ENCODE measurements at regions not wholly inside any gene's neighbourhood (a gene's known extent, or its start where the extent isn't known, plus 50 kb on each side); places are given as distances from the start of the nearest gene placed in this dataset.

DNA sequence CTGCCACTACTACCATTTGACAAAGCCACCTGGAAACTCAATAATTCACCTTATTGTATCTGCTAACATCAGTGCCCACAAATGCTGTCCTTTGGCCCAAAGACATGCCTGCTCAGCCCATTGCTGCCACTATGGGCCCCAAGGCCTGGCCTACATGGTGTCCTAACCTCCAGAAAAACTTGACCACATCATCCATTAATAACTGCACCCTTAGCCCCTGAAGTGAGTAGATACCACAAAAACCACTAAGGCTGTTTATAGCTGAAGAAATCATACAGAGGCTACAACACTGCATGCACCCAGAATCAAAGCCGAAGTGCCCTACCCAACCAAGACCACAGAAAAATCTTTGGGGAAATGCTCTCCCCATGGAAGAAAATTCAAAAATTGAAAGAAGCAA lies 932.8 kb upstream of the SLITRK6 start:
- no peak for DNase-seq (ENCODE audit: low read depth in 2 of 2)

DNA sequence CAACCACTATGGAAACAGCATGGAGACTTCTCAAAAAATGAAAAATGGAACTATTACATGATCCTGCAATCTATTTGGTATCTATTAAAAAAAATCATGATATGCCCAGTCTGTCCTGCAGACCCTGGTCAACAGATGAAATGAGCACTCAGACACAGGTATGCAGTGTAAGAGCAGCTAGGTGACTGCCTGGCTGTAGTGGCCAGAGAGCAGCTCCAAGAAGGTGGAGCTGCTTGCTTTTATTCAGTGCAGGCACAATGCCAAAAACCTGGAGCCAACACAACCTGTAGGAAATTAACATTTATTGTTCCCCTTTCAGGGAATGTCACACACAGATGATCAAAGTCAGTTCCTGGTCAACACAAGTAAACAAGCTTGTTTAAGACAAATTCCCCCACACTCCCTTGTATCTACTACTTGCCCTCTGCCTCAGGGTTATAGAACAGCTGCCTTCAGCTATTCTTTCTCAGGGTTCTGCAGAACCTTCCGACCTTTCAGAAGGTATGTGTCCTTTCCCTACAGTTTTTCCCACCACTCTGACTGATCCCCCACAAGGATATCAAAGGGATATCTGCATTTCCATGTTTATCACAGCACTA lies 933.7 kb upstream of the SLITRK5 start:
- DNase-seq (ENCODE audit: low read depth in 2 of 2): no peak

- no peak for DNase-seq (ENCODE audit: low read depth in 2 of 2)
These were observed 929.3 kb upstream of the SLITRK5 start for GRCh38 chr13:86741762-86742285.

DNA sequence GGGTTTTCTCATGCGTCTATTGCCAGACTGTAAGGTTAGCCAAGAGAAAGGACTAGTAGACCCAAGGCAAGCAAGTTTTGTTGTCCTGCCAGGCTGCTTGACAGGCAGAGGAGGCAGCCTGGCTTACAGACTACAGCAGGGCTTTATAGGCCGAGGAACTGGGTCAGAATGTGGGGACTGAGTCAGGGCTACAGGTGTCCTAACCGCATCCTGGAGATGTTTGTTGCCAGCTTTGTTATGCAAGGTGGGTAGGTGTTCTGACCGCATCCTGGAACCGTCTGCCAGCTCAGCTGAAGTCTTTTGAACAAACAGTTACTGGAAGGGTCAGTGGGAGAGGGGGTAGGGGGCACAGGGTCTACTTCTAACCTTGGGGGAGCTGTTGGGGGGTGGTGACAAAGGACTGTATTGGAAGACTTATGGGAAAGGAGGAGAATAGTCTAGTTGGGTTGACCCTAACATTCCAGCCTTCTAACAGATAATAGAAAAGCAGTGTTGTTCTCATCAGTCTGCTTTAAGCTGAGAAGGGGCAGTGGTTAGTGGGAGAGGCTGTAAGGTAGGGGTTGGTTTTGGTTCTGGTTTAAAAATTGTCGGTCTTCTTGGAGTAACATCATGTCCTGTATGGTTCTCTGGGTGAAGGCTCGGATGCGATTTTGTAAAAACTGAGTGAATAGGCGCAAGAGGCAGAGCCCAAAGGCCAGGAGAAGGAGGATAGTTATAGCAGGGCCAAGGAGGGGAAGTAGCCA lies 913.8 kb upstream of the SLITRK5 start:
- no peak for DNase-seq (ENCODE audit: low read depth in 2 of 2)

DNA sequence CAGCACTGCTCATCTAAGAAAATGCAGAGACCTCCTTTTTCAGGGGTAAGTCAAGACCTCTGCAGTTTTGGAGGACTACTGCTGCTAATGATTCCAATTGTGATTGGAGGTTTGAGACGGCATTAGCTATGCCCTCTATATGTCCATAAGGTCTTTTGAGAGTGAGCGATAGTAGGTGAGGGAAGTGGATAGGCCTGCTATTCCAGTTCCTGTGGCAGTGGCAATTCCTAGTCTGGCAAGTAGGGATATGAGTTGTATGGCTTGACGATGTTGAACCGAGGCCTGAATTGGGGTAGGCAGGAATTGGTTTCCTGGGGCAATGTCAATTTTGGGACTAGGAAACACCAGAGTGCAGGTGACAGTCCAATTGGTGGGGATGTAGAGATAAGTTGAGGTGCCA lies 913.1 kb upstream of the SLITRK5 start:
- no peak for DNase-seq (ENCODE audit: low read depth in 2 of 2)

DNA sequence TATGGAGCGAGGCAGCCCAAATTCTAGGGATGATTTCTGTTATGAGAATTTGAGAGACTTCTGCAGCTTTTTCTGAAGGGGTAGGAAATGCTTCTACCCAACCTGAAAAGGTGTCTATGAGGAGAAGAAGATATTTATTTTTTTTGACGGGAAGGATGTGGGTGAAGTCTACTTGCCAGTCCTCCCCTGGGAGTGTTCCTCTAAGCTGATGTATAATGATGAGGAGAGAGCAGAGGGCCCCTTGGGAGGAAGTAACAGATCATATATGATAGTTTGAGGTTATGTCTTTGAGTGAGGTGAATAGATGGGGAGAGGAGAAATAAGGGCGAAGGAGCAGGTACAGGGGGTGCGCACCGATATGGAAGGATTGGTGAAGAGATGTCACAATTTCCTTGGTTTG lies 910.6 kb upstream of the SLITRK5 start:
- no peak for DNase-seq (ENCODE audit: low read depth in 2 of 2)

DNA sequence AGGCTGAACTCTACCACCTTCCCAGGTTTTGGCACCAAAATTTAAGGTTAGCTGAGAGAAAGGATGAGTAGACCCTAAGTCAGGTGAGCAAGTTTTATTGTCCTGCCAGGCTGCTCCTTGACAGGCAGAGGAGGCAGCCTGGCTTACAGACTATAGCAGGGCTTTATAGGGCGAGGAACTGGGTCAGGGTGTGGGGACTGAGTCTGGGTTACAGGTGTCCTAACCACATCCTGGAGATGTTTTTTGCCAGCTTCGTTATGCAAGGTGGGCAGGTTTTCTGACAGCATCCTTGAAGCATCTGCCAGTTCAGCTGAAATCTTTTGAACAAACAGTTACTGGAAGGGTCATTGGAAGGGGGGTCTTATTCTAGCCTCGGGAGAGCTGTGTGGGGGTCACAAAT lies 905.7 kb upstream of the SLITRK5 start:
- DNase-seq (ENCODE audit: low read depth in 2 of 2): no peak

DNA sequence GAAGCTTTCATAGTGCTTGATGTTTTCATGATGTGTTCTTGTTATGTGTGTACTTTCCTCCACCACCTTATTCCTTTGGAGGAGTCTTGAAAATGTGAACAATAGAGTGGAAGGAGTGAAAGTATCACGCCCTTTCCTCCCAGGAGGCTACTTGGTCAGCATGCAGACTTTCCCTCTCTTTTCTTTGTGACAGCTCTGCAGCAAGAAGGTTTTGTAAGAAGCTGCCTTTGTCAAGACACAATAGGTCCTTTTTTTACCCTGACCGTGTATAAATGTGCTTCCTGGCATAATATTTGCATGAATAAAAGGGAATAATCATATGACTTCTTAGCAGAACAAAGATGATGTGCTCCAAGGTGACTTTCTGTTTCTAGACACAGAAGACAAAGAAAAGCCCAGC lies 882.6 kb upstream of the SLITRK5 start:
- DNase-seq (ENCODE audit: low read depth in 2 of 2): no peak

GRCh38 chr13:86792153-86792651 lies 879.0 kb upstream of the SLITRK5 start:
- no peak for DNase-seq (ENCODE audit: low read depth in 2 of 2)

GRCh38 chr13:86795858-86796257 lies 875.3 kb upstream of the SLITRK5 start:
- no peak for DNase-seq (ENCODE audit: low read depth in 2 of 2)

DNA sequence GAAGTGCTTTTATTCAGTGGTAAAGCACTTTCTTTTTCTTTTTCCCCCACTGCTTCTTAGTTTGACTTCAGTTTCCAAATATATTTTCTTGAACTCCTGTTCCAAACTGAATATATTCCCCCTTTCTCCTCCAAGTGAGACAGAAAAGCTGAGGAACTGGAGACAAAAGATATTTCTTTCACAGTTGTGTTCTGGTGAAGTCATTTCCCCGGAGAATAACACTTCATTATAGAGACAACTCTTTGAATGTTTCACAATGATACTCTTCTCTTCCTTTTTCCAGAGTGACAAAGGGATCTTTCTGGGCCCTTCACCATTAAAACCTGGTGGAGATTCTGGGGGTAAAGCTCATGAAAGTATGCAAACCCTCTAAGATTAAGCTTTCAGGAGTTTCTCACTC lies 860.8 kb upstream of the SLITRK5 start:
- no peak for DNase-seq (ENCODE audit: low read depth in 2 of 2)

- no peak for DNase-seq (ENCODE audit: low read depth in 2 of 2)
These were observed 858.0 kb upstream of the SLITRK5 start for GRCh38 chr13:86813198-86813597.

- DNase-seq (ENCODE audit: low read depth in 2 of 2): no peak
These were observed 845.8 kb upstream of the SLITRK5 start for GRCh38 chr13:86825410-86825809.

GRCh38 chr13:86826232-86826631 lies 844.9 kb upstream of the SLITRK5 start:
- DNase-seq (ENCODE audit: low read depth in 2 of 2): no peak

DNA sequence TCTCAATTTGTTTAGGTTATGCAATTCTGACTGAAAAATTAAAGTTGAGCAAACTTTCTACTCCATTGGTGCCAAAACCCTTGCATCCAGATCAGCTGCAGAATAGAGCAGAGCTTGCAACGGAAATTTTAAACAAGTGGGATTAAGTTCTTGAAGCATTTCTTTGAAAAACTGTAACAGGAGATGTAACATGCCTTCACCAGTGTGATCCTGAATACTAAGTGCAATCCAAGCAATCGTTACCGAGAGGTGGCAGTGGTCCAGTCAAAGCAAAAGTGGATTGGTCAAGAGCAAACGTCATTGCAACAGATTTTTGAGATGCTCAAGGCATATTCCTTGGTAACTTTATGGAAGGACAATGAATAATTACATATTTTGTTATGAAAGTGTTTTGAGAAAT lies 841.1 kb upstream of the SLITRK5 start:
- no peak for DNase-seq (ENCODE audit: low read depth in 2 of 2)

- DNase-seq (ENCODE audit: low read depth in 2 of 2): no peak
These were observed 840.1 kb upstream of the SLITRK5 start for GRCh38 chr13:86831084-86831483.

DNA sequence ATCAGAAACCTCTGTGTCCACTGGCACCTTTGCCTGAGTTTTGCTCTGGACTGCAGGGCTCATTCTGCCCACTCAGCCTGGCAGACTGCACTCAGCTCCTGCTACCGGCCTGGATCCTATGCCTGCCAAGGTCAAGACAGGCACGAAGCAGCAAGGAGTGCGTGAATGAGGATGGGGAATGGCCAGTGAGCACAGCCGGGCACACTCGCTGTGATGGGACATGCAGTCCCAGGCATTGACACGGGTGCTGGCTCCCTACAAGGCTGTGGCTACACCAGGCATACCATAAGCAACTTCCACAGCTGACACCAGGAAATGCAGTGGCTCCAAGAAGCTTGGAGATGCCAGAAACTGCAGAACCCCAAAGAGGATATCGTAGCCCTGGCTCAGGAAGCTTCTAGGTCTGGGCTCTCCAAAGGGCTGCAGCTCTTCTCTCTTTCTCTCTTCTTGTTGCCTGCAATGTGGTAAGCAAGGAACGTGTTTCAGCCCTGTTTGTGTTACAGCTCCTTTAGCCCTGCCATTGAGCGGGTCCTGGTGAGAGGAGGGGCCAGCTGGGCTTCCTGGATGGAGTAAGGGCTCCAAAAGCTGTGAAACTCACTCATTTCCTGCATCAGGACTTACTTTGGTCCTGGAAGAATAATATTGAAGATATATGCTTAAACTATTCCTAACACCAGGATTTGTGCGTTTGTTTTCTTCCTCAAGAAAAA lies 832.6 kb upstream of the SLITRK5 start:
- DNase-seq (ENCODE audit: low read depth in 2 of 2): no peak

DNA sequence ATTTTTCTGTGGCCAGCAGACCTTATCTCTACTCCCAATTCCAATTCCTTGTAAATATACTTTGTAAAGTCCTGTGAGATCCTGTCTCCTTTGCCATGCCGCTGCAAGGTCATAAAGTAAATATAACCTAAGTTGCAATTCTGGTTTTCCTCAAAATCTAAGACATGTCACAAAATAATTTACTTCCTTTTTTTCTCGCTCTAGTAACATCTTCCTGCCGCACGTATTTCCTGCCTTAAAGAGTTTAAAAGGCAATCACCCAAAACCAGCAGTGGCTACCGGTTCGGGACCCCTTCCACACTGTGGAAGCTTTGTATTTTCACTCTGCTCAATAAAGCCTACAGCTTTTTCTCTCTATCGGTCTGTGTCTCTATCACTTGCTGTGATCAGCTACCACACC lies 832.0 kb upstream of the SLITRK5 start:
- no peak for DNase-seq (ENCODE audit: low read depth in 2 of 2)

DNA sequence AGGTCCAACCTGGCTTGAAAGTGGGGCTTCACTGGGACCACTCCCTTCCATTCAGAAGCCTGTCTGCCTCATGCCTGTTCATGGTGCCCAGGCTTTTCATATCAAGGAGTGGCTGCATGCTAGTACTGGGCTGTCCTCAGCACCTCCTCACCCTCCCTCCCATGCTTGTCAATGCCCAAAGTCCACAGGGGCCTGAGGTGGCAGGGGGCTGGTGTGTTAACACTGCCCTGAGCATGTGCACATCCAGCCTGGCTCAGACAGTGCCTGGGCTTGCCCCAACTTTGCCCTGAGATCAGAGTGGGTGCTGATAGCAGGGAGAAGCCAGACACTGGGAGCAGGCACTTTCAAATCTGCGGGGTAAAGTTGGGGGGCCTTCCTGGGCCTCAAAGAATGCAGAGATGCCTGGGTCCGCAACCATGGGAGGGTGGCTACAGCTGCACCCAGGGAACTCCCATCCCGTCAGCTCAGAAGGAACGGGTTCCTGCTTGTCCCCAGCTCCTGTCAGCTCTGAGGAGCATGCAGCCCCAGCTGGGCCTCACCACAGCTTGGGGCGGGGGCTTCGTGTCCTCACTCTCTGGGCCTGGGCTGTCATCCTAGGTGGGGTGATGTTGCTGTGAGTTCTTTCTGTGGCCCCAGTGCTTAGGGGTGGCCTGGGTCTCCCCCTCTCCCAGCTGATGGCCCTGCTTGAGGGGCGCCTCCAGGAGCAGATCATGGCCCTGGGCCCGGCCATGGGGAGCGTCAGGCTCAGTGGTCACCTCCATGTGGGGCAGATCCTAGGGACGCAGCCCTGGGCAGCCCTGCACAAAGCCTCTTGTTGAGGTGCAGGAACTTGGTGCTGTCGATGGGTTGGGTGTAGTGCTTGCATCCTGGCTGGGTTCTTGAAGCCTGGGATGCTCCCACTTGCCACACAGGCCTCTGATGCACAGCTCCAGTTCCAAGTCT lies 830.6 kb upstream of the SLITRK5 start:
- no peak for DNase-seq (ENCODE audit: low read depth in 2 of 2)

GRCh38 chr13:86841264-86841663 lies 829.9 kb upstream of the SLITRK5 start:
- DNase-seq (ENCODE audit: low read depth in 2 of 2): no peak

DNA sequence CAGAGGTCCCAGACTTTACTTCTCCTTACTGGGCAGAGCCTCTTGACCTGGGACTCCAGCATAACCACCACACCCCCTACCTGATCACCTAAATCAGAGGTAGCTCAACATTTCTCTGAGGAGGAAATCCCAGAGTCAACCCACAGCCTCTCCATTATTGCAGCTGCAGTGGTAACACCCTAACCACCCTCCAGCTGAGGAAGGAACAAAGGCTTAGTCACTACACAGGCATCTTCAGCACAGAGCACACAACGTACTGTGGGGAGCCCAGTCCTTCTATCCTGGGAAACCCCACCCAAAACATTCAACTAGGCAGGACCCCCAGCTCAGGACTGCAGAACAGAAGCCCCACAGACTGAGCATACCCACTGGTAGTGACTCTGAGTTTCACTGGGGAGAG lies 824.7 kb upstream of the SLITRK5 start:
- DNase-seq (ENCODE audit: low read depth in 2 of 2): no peak

Measured in lung microvascular endothelial cell (primary cell).